ENCODE measurements at regions not wholly inside any gene's neighbourhood (a gene's known extent, or its start where the extent isn't known, plus 50 kb on each side); places are given as distances from the start of the nearest gene placed in this dataset.

DNA sequence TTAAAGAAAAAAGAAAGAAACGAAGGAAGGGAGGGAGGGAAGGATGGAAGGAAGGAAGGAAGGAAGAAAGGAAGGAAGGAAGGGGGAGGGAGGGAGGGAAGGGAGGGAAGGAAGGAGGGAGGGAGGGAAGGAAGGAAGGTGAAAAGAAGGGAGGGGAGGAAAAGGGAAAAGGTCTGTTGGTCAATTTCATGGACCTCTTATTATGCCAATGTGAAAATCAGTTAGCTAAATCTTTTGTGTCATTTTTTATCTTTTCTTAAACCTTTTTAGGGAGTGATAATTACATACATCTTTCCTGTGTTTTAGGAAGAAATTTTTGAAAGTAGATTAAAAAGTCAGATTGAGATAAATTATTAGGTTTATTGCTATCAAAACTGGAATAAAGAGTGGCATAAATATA lies 670.2 kb upstream of the CITED2 start:
- H3K4me3 ChIP-seq (ENCODE audit: low read depth, low read length), result no peak overlapping the region
- no peak for DNase-seq (ENCODE audit: low read depth)
- TF ChIP-seq, protein P1, sequence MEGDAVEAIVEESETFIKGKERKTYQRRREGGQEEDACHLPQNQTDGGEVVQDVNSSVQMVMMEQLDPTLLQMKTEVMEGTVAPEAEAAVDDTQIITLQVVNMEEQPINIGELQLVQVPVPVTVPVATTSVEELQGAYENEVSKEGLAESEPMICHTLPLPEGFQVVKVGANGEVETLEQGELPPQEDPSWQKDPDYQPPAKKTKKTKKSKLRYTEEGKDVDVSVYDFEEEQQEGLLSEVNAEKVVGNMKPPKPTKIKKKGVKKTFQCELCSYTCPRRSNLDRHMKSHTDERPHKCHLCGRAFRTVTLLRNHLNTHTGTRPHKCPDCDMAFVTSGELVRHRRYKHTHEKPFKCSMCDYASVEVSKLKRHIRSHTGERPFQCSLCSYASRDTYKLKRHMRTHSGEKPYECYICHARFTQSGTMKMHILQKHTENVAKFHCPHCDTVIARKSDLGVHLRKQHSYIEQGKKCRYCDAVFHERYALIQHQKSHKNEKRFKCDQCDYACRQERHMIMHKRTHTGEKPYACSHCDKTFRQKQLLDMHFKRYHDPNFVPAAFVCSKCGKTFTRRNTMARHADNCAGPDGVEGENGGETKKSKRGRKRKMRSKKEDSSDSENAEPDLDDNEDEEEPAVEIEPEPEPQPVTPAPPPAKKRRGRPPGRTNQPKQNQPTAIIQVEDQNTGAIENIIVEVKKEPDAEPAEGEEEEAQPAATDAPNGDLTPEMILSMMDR (IDR thresholded peaks at IDR 0.05; ENCODE audit: insufficient read depth, low read length), result no peak

DNA sequence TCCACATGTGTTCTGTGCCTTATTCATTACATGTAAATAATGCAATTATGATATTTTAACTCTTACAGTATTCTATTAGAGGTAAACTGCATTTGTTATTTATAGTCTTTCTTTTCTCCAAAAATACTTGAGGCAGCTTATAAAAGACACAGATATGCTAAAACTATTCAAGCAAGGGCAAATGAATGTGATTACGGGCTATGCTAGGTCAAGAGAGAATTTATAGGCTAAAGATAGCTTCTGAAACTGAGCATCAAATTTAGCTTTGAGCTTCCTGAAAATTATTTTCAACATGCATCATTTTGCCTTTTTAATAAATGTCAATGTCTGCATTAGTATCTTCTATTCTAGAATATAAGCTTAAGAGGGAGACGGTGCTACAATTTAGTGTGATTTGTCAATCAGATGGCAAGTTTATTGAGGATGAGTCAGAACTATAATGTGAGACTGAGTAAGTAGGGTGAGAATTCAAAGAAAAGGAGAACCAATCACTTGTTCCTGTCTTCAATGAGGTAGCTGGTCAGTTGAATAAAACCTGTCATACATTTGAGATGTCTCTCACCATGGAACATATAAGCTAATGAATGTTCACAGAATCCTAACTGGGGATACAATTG lies 669.4 kb upstream of the CITED2 start:
- DNase-seq (ENCODE audit: low read depth), result no peak
- H3K4me3 ChIP-seq (ENCODE audit: low read depth, low read length), result no peak overlapping the region
- TF ChIP-seq, protein P1 (IDR thresholded peaks at IDR 0.05; ENCODE audit: insufficient read depth, low read length), result no peak

DNA sequence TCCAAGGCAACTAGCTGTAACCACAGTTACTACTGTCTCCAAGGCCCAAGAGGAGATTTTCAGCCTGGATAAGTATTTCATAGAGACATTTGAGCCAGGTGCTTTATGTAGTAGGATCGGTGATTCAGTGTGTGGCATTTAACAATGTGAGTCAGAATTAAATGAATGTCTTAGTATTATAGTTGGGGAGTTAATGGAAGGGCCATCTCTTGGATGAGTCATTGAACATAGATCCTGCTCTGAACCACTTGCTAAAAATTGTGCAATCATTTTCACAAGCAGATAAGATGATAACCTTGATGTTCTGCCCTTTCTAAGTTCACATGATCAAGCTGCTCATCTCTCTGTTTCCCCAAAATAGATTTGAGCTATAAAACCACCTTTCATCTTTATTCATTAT lies 668.9 kb upstream of the CITED2 start:
- DNase-seq (ENCODE audit: low read depth), result peak; percentile 90
- TF ChIP-seq, protein P1 (IDR thresholded peaks at IDR 0.05; ENCODE audit: insufficient read depth, low read length), result no peak
- no peak overlapping the region for H3K4me3 ChIP-seq (ENCODE audit: low read depth, low read length)

DNA sequence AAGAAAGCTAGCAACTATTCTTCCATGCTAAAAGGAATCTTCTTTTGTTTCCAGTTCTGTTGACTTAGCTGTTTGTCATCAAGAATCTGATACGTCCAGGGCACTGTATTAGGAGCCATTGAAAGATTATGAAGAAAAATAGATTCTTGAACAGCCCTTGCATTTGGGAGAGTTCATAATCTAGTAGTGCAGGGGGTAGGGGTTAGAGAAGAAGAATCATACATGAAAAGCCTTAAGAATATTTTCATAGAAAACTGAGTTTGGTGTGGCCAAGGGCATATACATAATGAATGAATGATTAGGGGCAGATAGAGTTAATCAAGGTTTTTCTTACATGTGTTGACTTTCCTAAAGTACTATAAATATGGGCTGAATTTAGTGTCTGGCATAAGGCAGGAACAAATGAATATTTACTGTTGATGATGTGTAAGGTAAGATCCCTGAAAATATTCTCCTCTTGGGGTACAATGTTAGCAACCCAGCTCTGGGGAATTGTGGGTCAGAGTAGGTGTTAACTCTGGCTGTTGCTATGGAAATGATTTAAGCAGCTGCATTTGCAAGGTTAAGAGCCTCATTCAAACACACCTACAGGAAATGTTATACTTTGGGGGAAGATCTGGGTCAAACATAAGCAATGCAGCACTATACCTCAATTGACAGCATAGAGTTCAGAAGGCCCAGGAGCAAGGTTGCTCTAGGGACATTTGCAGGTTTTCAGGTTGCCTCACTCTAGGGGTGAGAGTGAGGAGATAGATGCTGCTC lies 667.3 kb upstream of the CITED2 start:
- H3K4me3 ChIP-seq (ENCODE audit: low read depth, low read length), result no peak overlapping the region
- TF ChIP-seq, protein P1 (IDR thresholded peaks at IDR 0.05; ENCODE audit: insufficient read depth, low read length), result no peak
- DNase-seq (ENCODE audit: low read depth), result peak; percentile 42

DNA sequence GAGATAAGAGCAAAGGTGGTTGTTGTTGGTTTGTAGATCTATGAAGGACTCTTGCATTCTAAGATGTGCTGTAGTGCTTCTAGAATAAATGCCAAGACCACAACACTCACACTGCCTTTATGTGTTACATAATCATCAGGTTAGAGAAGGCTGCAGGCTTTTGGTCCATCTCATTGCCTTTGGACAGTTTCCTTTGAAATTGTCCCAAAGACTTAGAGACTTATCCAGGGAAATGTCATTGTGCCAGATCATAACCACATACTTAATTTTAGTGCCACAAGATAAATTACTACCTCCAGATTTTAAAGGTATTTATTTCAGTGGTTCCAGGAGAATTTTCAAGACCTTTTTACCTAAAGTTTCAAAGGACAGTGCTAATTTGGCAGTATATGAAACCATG lies 666.6 kb upstream of the CITED2 start:
- peak; percentile 65 for DNase-seq (ENCODE audit: low read depth)
- TF ChIP-seq, protein P1 (IDR thresholded peaks at IDR 0.05; ENCODE audit: insufficient read depth, low read length), result no peak

DNA sequence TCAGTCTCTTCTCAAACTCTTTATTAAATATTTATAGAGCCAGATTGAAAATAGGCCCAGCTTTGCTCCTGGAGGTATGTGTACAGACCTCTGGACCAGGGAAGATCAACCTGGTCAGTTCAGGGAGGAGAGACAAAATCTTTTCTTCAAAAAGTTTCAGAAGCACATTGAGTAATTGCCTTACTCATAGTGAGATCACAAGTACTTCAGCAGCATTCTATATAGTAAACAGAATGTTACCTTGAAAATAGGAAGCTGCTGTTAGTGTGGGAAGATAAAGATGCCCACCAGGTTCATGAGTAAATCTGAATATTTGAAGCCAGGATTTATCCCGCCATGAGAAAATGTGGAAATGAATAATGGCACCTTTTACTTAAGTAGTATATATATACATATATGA lies 665.9 kb upstream of the CITED2 start:
- H3K4me3 ChIP-seq (ENCODE audit: low read depth, low read length), result no peak overlapping the region
- DNase-seq (ENCODE audit: low read depth), result no peak
- TF ChIP-seq, protein P1 (IDR thresholded peaks at IDR 0.05; ENCODE audit: insufficient read depth, low read length), result no peak

More for the DNA sequence above, 666.6 kb upstream of the CITED2 start:
- no peak overlapping the region for H3K4me3 ChIP-seq (ENCODE audit: low read depth, low read length)
